Thymus (tissue), 11 donors: ENCODE measurements at regions not wholly inside any gene's neighbourhood (a gene's known extent, or its start where the extent isn't known, plus 50 kb on each side); places are given as distances from the start of the nearest gene placed in this dataset.

Source experiments
- DNase-seq, 9 donors: peaks; one replicate each; pipeline ENCODE4 v3.0.0-alpha.2; 2013; ENCODE audit warnings: low spot score in 9 of 9, low read depth in 6 of 9, missing footprints in 1 of 9
- H3K27ac ChIP-seq, 2 donors: one replicate each; pipeline ENCODE4 v1.5.1; 2013; ENCODE audit warnings: control low read depth in 1 of 2, low read depth in 1 of 2, low read length in 1 of 2, mild to moderate bottlenecking in 1 of 2, moderate library complexity in 1 of 2
- H3K27me3 ChIP-seq, 2 donors: one replicate each; pipeline ENCODE4 v1.5.1; 2013; ENCODE audit warnings: low read length in 1 of 2; ENCODE audit not compliant: control insufficient read depth in 2 of 2, insufficient read depth in 1 of 2
- H3K36me3 ChIP-seq, 2 donors: one replicate each; pipeline ENCODE4 v1.5.1; 2013; ENCODE audit warnings: low read length in 1 of 2, mild to moderate bottlenecking in 1 of 2, moderate library complexity in 1 of 2; ENCODE audit not compliant: control insufficient read depth in 2 of 2, insufficient read depth in 2 of 2
- H3K4me1 ChIP-seq, 2 donors: one replicate each; pipeline ENCODE4 v1.5.1; 2013; ENCODE audit warnings: low read length in 2 of 2; ENCODE audit not compliant: control insufficient read depth in 2 of 2, insufficient read depth in 2 of 2
- H3K4me3 ChIP-seq, 2 donors: one replicate each; pipeline ENCODE4 v1.5.1; 2013; ENCODE audit warnings: low read length in 2 of 2, control low read depth in 1 of 2, mild to moderate bottlenecking in 1 of 2
- H3K9me3 ChIP-seq, 2 donors: one replicate each; pipeline ENCODE4 v1.5.1; 2013; ENCODE audit warnings: low read length in 1 of 2, mild to moderate bottlenecking in 1 of 2; ENCODE audit not compliant: control insufficient read depth in 2 of 2, insufficient read depth in 1 of 2
- WGBS: extraction: QIAGEN DNeasy Blood & Tissue Kit; methylation state at CpG from one replicate; pipeline ENCODE4 v1.1.7; 2013; 5-methylcytosine and 5-hydroxymethylcytosine counted together
- donor health status: healthy.

GRCh38 chr6:22071270-22072041 is 225.4 kb downstream of the PRL start:
- H3K4me3 ChIP-seq, result peak overlapping the region in 1 of 2 donors; percentile 12
- H3K27ac ChIP-seq, result peak overlapping the region; percentile 34 to 62
- peak in 2 of 9 donors; percentile 33 to 61 for DNase-seq
- peaks cover 0 to 39% of the 10 kb centered on the region in 2 donors for H3K36me3 ChIP-seq
- no peaks in the 10 kb centered on the region for H3K27me3 ChIP-seq
- H3K9me3 ChIP-seq, result no peaks in the 10 kb centered on the region
- peaks cover 31 to 45% of the 10 kb centered on the region in 2 donors for H3K4me1 ChIP-seq
- WGBS, result 39% methylated on average over 8 of the region's 8 CpGs

DNA sequence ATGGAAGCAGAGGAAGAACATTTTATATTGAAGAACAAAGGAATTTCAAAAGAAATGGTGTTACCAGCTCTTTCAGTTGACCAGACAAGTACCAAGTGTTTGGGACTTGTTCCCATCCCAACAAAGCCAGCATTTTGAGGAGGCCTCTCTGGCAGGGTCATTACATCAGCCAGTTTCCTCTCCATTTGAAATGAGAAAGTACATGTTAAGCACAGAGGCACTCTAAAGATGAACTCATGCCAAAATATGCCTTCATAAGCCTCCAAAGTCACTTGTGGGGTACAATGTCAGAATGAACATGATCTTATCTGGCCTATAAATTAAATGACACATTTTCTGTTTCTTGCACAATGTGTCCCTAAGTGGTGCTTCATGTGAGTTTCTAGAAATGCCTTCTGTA is 223.9 kb downstream of the PRL start:
- Histone ChIP-seq H3K36me3 (peaks cover 0 to 41% of the 10 kb centered on the region in 2 donors), H3K27me3 (no peaks in the 10 kb centered on the region), H3K4me3 (no peak overlapping the region), H3K9me3 (no peaks in the 10 kb centered on the region), H3K27ac (no peak overlapping the region), H3K4me1 (peaks cover 20 to 39% of the 10 kb centered on the region in 2 donors)
- DNase-seq, result no peak

DNA sequence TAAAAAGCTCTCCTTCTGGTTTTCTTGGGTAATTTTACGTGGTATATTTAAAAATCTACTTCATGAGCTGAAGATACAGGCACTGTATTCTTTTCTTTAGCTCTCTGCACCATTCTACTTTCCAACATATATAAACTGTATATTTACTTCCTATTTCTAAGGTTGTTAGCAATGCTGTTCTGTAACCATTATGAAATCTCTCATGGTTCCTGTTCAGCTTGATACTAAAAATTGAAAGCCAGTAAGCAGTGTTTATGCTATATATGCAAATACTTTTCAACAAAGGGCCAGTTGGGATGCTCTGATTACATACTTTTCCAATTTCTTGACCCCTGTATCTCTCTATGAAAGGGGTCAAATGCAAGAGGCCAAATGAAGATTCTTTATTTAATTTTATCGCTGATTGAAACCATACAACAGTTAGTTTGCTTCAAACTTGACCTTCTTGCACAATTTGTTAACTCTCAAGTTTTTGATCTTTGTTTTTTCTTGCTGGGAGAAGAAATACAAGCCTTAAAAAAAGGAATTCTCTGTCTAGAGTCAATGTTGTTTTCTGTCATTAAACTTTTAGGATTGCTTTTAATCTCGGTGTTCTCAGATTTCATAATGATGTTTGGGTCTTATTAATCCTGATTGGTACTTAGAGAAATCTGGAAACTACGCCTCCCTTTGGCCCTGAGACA is 223.2 kb downstream of the PRL start:
- H3K4me1 ChIP-seq, result peaks cover 16 to 35% of the 10 kb centered on the region in 2 donors
- no peak for DNase-seq
- WGBS, result 96% methylated on average over 4 of the region's 4 CpGs

GRCh38 chr6:22078288-22078687 is 218.5 kb downstream of the PRL start:
- Histone ChIP-seq H3K27me3 (no peaks in the 10 kb centered on the region), H3K4me3 (no peak overlapping the region), H3K4me1 (peaks cover 0 to 6% of the 10 kb centered on the region in 2 donors), H3K36me3 (peaks cover 4 to 33% of the 10 kb centered on the region in 2 donors), H3K27ac (no peak overlapping the region), H3K9me3 (no peaks in the 10 kb centered on the region)
- WGBS, result 94% methylated on average over 1 of the region's 1 CpG
- no peak for DNase-seq

More for the DNA sequence above, 223.2 kb downstream of the PRL start:
- Histone ChIP-seq H3K27ac (peak overlapping the region in 1 of 2 donors; percentile 10), H3K27me3 (no peaks in the 10 kb centered on the region), H3K4me3 (no peak overlapping the region), H3K9me3 (no peaks in the 10 kb centered on the region), H3K36me3 (peaks cover 0 to 35% of the 10 kb centered on the region in 2 donors)

- Histone ChIP-seq H3K9me3 (no peaks in the 10 kb centered on the region), H3K4me1 (peaks cover 0 to 6% of the 10 kb centered on the region in 2 donors), H3K4me3 (no peak overlapping the region), H3K27ac (no peak overlapping the region), H3K27me3 (no peaks in the 10 kb centered on the region), H3K36me3 (peaks cover 4 to 30% of the 10 kb centered on the region in 2 donors)
- no peak for DNase-seq
- WGBS, result 91% methylated on average over 8 of the region's 8 CpGs
Observed at GRCh38 chr6:22078802-22079545, 217.9 kb downstream of the PRL start.

- Histone ChIP-seq H3K4me3 (no peak overlapping the region), H3K9me3 (no peaks in the 10 kb centered on the region), H3K4me1 (peaks cover 0 to 6% of the 10 kb centered on the region in 2 donors), H3K27ac (no peak overlapping the region), H3K36me3 (peaks cover 4 to 23% of the 10 kb centered on the region in 2 donors), H3K27me3 (no peaks in the 10 kb centered on the region)
- WGBS, result 96% methylated on average over 5 of the region's 5 CpGs
- DNase-seq, result no peak
Observed at GRCh38 chr6:22079783-22080182, 217.1 kb downstream of the PRL start.

DNA sequence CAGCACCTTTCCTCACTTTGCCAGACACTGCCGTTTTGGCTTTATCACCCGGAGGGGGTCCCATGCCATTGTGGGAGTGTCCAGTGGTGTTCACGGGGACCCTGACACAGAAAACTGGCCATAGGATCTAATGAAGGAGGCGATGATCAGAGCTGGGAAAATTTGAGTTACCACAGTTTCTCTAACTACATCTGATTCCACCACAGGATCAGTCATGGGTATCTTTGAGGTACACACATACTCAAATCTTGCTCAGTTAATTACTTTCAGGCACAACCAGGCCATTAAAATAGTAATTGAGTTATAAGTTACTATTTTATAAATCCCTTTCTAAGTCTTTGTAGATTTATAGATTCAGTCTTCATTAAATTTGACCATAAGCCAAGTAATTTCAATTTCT is 215.1 kb downstream of the PRL start:
- peaks cover 0 to 3% of the 10 kb centered on the region in 2 donors for H3K9me3 ChIP-seq
- WGBS, result 98% methylated on average over 4 of the region's 4 CpGs
- no peak overlapping the region for H3K27ac ChIP-seq
- no peaks in the 10 kb centered on the region for H3K27me3 ChIP-seq
- H3K36me3 ChIP-seq, result peaks cover 4 to 20% of the 10 kb centered on the region in 2 donors
- no peak for DNase-seq
- no peak overlapping the region for H3K4me3 ChIP-seq
- H3K4me1 ChIP-seq, result peaks cover 0 to 4% of the 10 kb centered on the region in 2 donors

GRCh38 chr6:22082218-22082617 is 214.6 kb downstream of the PRL start:
- H3K36me3 ChIP-seq, result peaks cover 4 to 17% of the 10 kb centered on the region in 2 donors
- H3K4me3 ChIP-seq, result no peak overlapping the region
- H3K27ac ChIP-seq, result no peak overlapping the region
- DNase-seq, result no peak
- peaks cover 0 to 2% of the 10 kb centered on the region in 2 donors for H3K4me1 ChIP-seq
- no peaks in the 10 kb centered on the region for H3K27me3 ChIP-seq
- WGBS, result 98% methylated on average over 3 of the region's 3 CpGs
- peaks cover 0 to 3% of the 10 kb centered on the region in 2 donors for H3K9me3 ChIP-seq

- 100% methylated on average over 1 of the region's 1 CpG for WGBS
- no peak for DNase-seq
- Histone ChIP-seq H3K27ac (no peak overlapping the region), H3K4me1 (no peaks in the 10 kb centered on the region), H3K4me3 (no peak overlapping the region), H3K27me3 (no peaks in the 10 kb centered on the region), H3K9me3 (peaks cover 0 to 3% of the 10 kb centered on the region in 2 donors), H3K36me3 (peaks cover 4 to 17% of the 10 kb centered on the region in 2 donors)
Observed at GRCh38 chr6:22083119-22083518, 213.7 kb downstream of the PRL start.
